GM12878 (cell line): ENCODE measurements at regions not wholly inside any gene's neighbourhood (a gene's known extent, or its start where the extent isn't known, plus 50 kb on each side); places are given as distances from the start of the nearest gene placed in this dataset.

Source experiments
- ATAC-seq: fragments of 200-7000 bp; cut with Tn5 transposase; 3 replicates; pipeline ENCODE4 v1.9.1; 2020; ENCODE audit warnings: mild to moderate bottlenecking, moderate library complexity
- BruUV-seq: library from RNA; stranded (reverse); fragments of 400-500 nt; replicated peaks from 2 replicates; lab custom pipeline; 2021; lab: Mats Ljungman, UMichigan
- CTCF ChIA-PET: fragments of 300-600 bp; sonication (Branson Sonifier 250); formaldehyde crosslinking; extraction: SDS; loops from one replicate; lab custom pipeline; 2021; ENCODE audit warnings: inconsistent platforms; lab: Yijun Ruan, JAX
- POLR2A ChIA-PET: fragments of 350-600 bp; formaldehyde crosslinking; extraction: SDS; loops from one replicate; lab custom pipeline; 2021; ENCODE audit warnings: inconsistent platforms; lab: Charles Lee
- RAD21 ChIA-PET: fragments of 300-600 bp; sonication (Branson Sonifier 250); formaldehyde crosslinking; loops from one replicate; lab custom pipeline; 2023; ENCODE audit warnings: antibody characterized with exemption; ENCODE audit not compliant: unreplicated experiment; lab: Charles Lee
- SMC1A ChIA-PET: fragments of 300-600 bp; sonication (Branson Sonifier 250); formaldehyde crosslinking; loops from one replicate; lab custom pipeline; 2023; ENCODE audit not compliant: unreplicated experiment, uncharacterized antibody; lab: Charles Lee
- DNase-seq: peaks from one replicate; pipeline ENCODE4 v3.0.0-alpha.2; 2011; ENCODE audit warnings: low read depth, low spot score
- FAIRE-seq: peaks from 3 replicates; lab custom pipeline; 2011; peaks lifted over from hg19 to GRCh38; lab: Jason Lieb, UNC
- H2AFZ ChIP-seq: 2 replicates; pipeline ENCODE4 v1.6.0; 2011; ENCODE audit warnings: low read depth, low read length, control low read depth; ENCODE audit not compliant: control insufficient read depth
- H3K27ac ChIP-seq: 2 replicates; pipeline ENCODE4 v1.5.1; 2011; ENCODE audit warnings: control low read depth; ENCODE audit not compliant: control insufficient read depth, insufficient read depth
- H3K27me3 ChIP-seq, 2 experiments: replicated peaks in 1 of 2; 2 replicates each; pipeline versions ENCODE4 v1.6.0 to v1.6.1; 2011; ENCODE audit warnings: low read length in 1 of 2; ENCODE audit not compliant: control insufficient read depth in 2 of 2, insufficient read depth in 2 of 2
- H3K36me3 ChIP-seq, 2 experiments: 2 replicates each; pipeline ENCODE4 v1.5.1; 2011; ENCODE audit warnings: low read length in 1 of 2; ENCODE audit not compliant: control insufficient read depth in 2 of 2, insufficient read depth in 2 of 2
- H3K4me1 ChIP-seq: 2 replicates; pipeline ENCODE4 v1.6.1; 2011; ENCODE audit warnings: mild to moderate bottlenecking, low read length, moderate library complexity, mixed read lengths; ENCODE audit not compliant: control insufficient read depth, insufficient read depth
- H3K4me2 ChIP-seq: 2 replicates; pipeline ENCODE4 v1.6.0; 2011; ENCODE audit warnings: control low read depth; ENCODE audit not compliant: control insufficient read depth, insufficient read depth
- H3K4me3 ChIP-seq: fragments of 200-600 bp; sonication (generic); 2 replicates; pipeline ENCODE4 v1.5.1; 2016
- H3K79me2 ChIP-seq: 2 replicates; pipeline ENCODE4 v1.6.0; 2011; ENCODE audit warnings: low read length; ENCODE audit not compliant: control insufficient read depth, insufficient read depth
- H3K9ac ChIP-seq: 2 replicates; pipeline ENCODE4 v1.8.0; 2011; ENCODE audit warnings: low read length, control low read depth, mixed read lengths; ENCODE audit not compliant: control insufficient read depth, insufficient read depth
- H3K9me3 ChIP-seq: replicated peaks from 3 replicates; pipeline ENCODE4 v1.5.1; 2011; ENCODE audit warnings: mild to moderate bottlenecking, low read length; ENCODE audit not compliant: control insufficient read depth, insufficient read depth
- H4K20me1 ChIP-seq: 2 replicates; pipeline ENCODE4 v1.6.0; 2011; ENCODE audit not compliant: control insufficient read depth, insufficient read depth
- CHD2 ChIP-seq: IDR thresholded peaks from 2 replicates; pipeline ENCODE4 v1.6.1; 2011; ENCODE audit warnings: low read depth, low read length, improper control_type of control experiment, borderline replicate concordance
- ESRRA ChIP-seq: IDR thresholded peaks from 2 replicates; pipeline ENCODE4 v1.6.1; 2012; ENCODE audit warnings: mild to moderate bottlenecking, low read length, improper control_type of control experiment
- IRF3 ChIP-seq: fragments of 450-650 bp; IDR thresholded peaks from 2 replicates; pipeline ENCODE4 v1.6.1; 2014; ENCODE audit warnings: mild to moderate bottlenecking
- IRF5 ChIP-seq: fragments of 450-650 bp; IDR thresholded peaks from 2 replicates; pipeline ENCODE4 v1.6.1; 2017; ENCODE audit warnings: borderline replicate concordance
- MLLT1 ChIP-seq: fragments of 450-650 bp; IDR thresholded peaks from 2 replicates; pipeline ENCODE4 v1.6.1; 2016; ENCODE audit warnings: mild to moderate bottlenecking
- PAX5 ChIP-seq: IDR thresholded peaks from 2 replicates; pipeline ENCODE4 v1.6.1; 2011; ENCODE audit warnings: low read depth, low read length, borderline replicate concordance
- RFX5 ChIP-seq: IDR thresholded peaks from 2 replicates; pipeline ENCODE4 v1.6.1; 2011; ENCODE audit warnings: low read depth, low read length, improper control_type of control experiment
- SMARCA5 ChIP-seq: fragments of 450-650 bp; IDR thresholded peaks from 2 replicates; pipeline ENCODE4 v1.6.1; 2017; ENCODE audit warnings: mild to moderate bottlenecking
- SREBF2 ChIP-seq: IDR thresholded peaks from 2 replicates; pipeline ENCODE4 v1.6.1; 2012; ENCODE audit warnings: mild to moderate bottlenecking, low read length
- STAT3 ChIP-seq: IDR thresholded peaks from 2 replicates; pipeline ENCODE4 v1.6.1; 2011; ENCODE audit warnings: low read depth, low read length, improper control_type of control experiment
- TBL1XR1 ChIP-seq: IDR thresholded peaks from 2 replicates; pipeline ENCODE4 v1.6.1; 2012; ENCODE audit warnings: low read depth, low read length, improper control_type of control experiment
- USF2 ChIP-seq: IDR thresholded peaks from 2 replicates; pipeline ENCODE4 v1.6.1; 2011; ENCODE audit warnings: low read depth, low read length, improper control_type of control experiment, borderline replicate concordance
- ZBTB4 ChIP-seq: fragments of 450-650 bp; formaldehyde crosslinking; IDR thresholded peaks from 2 replicates; pipeline ENCODE4 v1.4.0; 2022; ENCODE audit warnings: mild to moderate bottlenecking, moderate library complexity
- ZSCAN29 ChIP-seq: fragments of 450-650 bp; IDR thresholded peaks from 2 replicates; pipeline ENCODE4 v1.6.1; 2017; ENCODE audit warnings: mild to moderate bottlenecking, moderate library complexity
- WGBS: methylation state at CpG from one replicate; pipeline ENCODE4 v1.1.6; 2016; ENCODE audit warnings: low lambda C conversion rate; ENCODE audit not compliant: insufficient replicate concordance, insufficient coverage; ENCODE audit errors: missing lambda C conversion rate; 5-methylcytosine and 5-hydroxymethylcytosine counted together
- in situ Hi-C: fragments of 300-500 bp; cut with MboI; formaldehyde crosslinking; loops from 9 replicates; pipeline ENCODE4 v1.14.3; 2018; ENCODE audit warnings: mixed read lengths
- intact Hi-C: fragments of 100-400 bp; cut with micrococcal nuclease; formaldehyde crosslinking; loops from one replicate; pipeline ENCODE4 v1.14.2; 2022; ENCODE audit not compliant: unreplicated experiment

- Histone ChIP-seq H3K27ac (no peak overlapping the region), H4K20me1 (no peaks in the 10 kb centered on the region), H3K36me3 (no peaks in the 10 kb centered on the region), H3K9me3 (no peaks in the 10 kb centered on the region), H3K27me3 (0 out of 4 replicates have a peak, but pooled peaks cover 0 to 3% of the 10 kb centered on the region in 2 experiments), H3K4me2 (no peak overlapping the region), H3K4me1 (no peaks in the 10 kb centered on the region), H3K9ac (no peak overlapping the region), H2AFZ (no peak overlapping the region), H3K4me3 (no peak overlapping the region), H3K79me2 (no peaks in the 10 kb centered on the region)
- 57% methylated on average over 38 of the region's 38 CpGs for WGBS
- ChIA-PET POLR2A (no interaction called here), SMC1A (no interaction called here), RAD21 (no interaction called here), CTCF (no interaction called here)
- in situ Hi-C loops: no loop called here
- ATAC-seq (no peak), FAIRE-seq (no peak), DNase-seq (no peak)
- intact Hi-C loops: no loop called here
- BruUV-seq: no TSS peak
- TF ChIP-seq STAT3: no peak
- no peak for TF ChIP-seq ZBTB4 (CRISPR knock-in tag)
- TF ChIP-seq USF2: no peak
- no peak for TF ChIP-seq MLLT1
- no peak for TF ChIP-seq IRF5
- no peak for TF ChIP-seq PAX5
- no peak for TF ChIP-seq ZSCAN29
- no peak for TF ChIP-seq RFX5
- no peak for TF ChIP-seq CHD2
- TF ChIP-seq IRF3: no peak
- TF ChIP-seq SREBF2: no peak
- no peak for TF ChIP-seq ESRRA
- TF ChIP-seq TBL1XR1: no peak
- TF ChIP-seq SMARCA5: no peak
Observed at GRCh38 chr20:63118303-63119120, 97.4 kb downstream of the YTHDF1 start.
